ENCODE measurements at regions not wholly inside any gene's neighbourhood (a gene's known extent, or its start where the extent isn't known, plus 50 kb on each side); places are given as distances from the start of the nearest gene placed in this dataset.

DNA sequence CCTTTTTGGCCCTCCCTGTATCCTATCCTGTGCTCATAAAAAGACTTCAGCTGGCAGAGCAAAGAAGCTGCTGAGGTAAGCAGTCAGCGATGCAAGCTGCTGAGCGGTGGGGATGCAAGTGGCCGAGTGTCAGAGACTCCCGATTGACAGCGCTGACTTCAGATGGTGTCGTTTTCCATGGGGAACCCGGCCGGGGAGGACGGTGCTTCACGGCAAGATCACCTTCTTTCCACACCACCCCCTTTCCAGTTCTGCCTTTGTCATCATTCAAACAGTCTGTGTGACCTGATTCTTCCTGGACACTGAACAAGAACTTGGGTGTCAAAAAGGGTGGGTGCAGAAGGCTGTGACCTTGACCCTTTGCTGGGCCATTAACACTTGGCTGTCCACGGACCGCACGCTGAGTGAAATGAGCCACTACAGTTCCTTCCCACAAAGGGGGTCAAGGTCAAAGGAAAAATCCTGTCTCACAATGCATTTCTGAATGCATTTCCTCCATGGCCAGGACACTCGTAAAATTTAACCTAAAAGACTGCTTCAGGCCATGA lies 52.9 kb upstream of the UNC93A start:
- TF ChIP-seq CTCF (conservative IDR thresholded peaks at IDR 0.05; ENCODE audit: low read depth, low read length) (no peak), EZH2 (IDR thresholded peaks at IDR 0.05; ENCODE audit: borderline replicate concordance, low read depth, low read length, poor library complexity, severe bottlenecking) (no peak)
